H1 (cell line): ENCODE measurements at regions not wholly inside any gene's neighbourhood (a gene's known extent, or its start where the extent isn't known, plus 50 kb on each side); places are given as distances from the start of the nearest gene placed in this dataset.

Source experiments
- CTCF ChIA-PET: fragments of 300-600 bp; sonication (Branson Sonifier 250); formaldehyde crosslinking; loops from one replicate; lab custom pipeline; 2021; ENCODE audit not compliant: partially characterized antibody; lab: Charles Lee
- POLR2A ChIA-PET: fragments of 300-600 bp; sonication (Branson Sonifier 250); formaldehyde crosslinking; loops from one replicate; lab custom pipeline; 2021; ENCODE audit warnings: inconsistent platforms; ENCODE audit not compliant: partially characterized antibody; lab: Charles Lee
- DNase-seq, 2 experiments: peaks; one replicate each; pipeline versions ENCODE4 v3.0.0 to v3.0.0-alpha.2; 2010 to 2022; ENCODE audit warnings: low spot score in 2 of 2, low read depth in 1 of 2, mixed read lengths in 1 of 2
- FAIRE-seq: peaks from 2 replicates; lab custom pipeline; 2011; peaks lifted over from hg19 to GRCh38; lab: Jason Lieb, UNC
- H2AFZ ChIP-seq: 2 replicates; pipeline ENCODE4 v1.8.1; 2012; ENCODE audit warnings: low read length, inconsistent platforms
- H2AK5ac ChIP-seq: 2 replicates; pipeline ENCODE4 v1.6.1; 2013; ENCODE audit warnings: low read depth, low read length
- H2BK120ac ChIP-seq: replicated peaks from 2 replicates; pipeline ENCODE3; 2013; ENCODE audit warnings: low read depth, low read length, inconsistent platforms
- H2BK12ac ChIP-seq: 2 replicates; pipeline ENCODE4 v1.6.1; 2013; ENCODE audit warnings: low read depth, low read length
- H2BK15ac ChIP-seq: 2 replicates; pipeline ENCODE4 v1.6.1; 2013; ENCODE audit warnings: low read length
- H2BK20ac ChIP-seq: 2 replicates; pipeline ENCODE4 v1.6.1; 2013; ENCODE audit warnings: low read length
- H2BK5ac ChIP-seq: 2 replicates; pipeline ENCODE4 v1.6.1; 2013; ENCODE audit warnings: low read depth, low read length
- H3K14ac ChIP-seq: 2 replicates; pipeline ENCODE4 v1.6.1; 2013; ENCODE audit warnings: inconsistent platforms; ENCODE audit not compliant: insufficient read length
- H3K18ac ChIP-seq: 2 replicates; pipeline ENCODE4 v1.6.1; 2013; ENCODE audit warnings: low read length; ENCODE audit errors: extremely low read depth
- H3K23ac ChIP-seq: 2 replicates; pipeline ENCODE4 v1.6.1; 2013; ENCODE audit warnings: inconsistent platforms; ENCODE audit not compliant: insufficient read length
- H3K23me2 ChIP-seq: 2 replicates; pipeline ENCODE4 v1.6.1; 2013; ENCODE audit warnings: low read depth, low read length
- H3K27ac ChIP-seq: 2 replicates; pipeline ENCODE4 v1.6.1; 2011; ENCODE audit warnings: low read depth, low read length, inconsistent platforms
- H3K27me3 ChIP-seq, 4 experiments: replicated peaks in 1 of 4; 1 replicate in 1 of 4; 2 replicates in 3 of 4; pipeline versions ENCODE4 v1.6.1 to v1.8.1; 2011 to 2013; ENCODE audit warnings: low read length in 3 of 4, mild to moderate bottlenecking in 3 of 4, inconsistent platforms in 2 of 4, mixed read lengths in 2 of 4, moderate library complexity in 1 of 4; ENCODE audit not compliant: control insufficient read depth in 3 of 4, insufficient read depth in 3 of 4; ENCODE audit errors: extremely low read depth in 1 of 4
- H3K36me3 ChIP-seq, 4 experiments: 2 replicates each; pipeline versions ENCODE4 v1.6.1 to v1.8.1; 2011 to 2013; ENCODE audit warnings: mild to moderate bottlenecking in 4 of 4, low read length in 3 of 4, moderate library complexity in 2 of 4, control low read depth in 1 of 4, inconsistent platforms in 1 of 4; ENCODE audit not compliant: insufficient read depth in 4 of 4, control insufficient read depth in 2 of 4
- H3K4ac ChIP-seq: replicated peaks from 2 replicates; pipeline ENCODE3; 2013; ENCODE audit warnings: low read length, low read depth, mixed read lengths, inconsistent platforms; ENCODE audit not compliant: insufficient read length
- H3K4me1 ChIP-seq, 4 experiments: replicated peaks in 1 of 4; 1 replicate in 1 of 4; 2 replicates in 3 of 4; pipeline versions ENCODE4 v1.6.1 to v1.8.1; 2011 to 2013; ENCODE audit warnings: low read length in 3 of 4, inconsistent platforms in 2 of 4, mixed read lengths in 1 of 4; ENCODE audit not compliant: insufficient read depth in 4 of 4, control insufficient read depth in 3 of 4
- H3K4me2 ChIP-seq, 2 experiments: 2 replicates each; pipeline versions ENCODE4 v1.6.1 to v1.8.1; 2011 to 2013; ENCODE audit warnings: low read depth in 2 of 2, low read length in 2 of 2, control low read depth in 1 of 2, inconsistent platforms in 1 of 2, mild to moderate bottlenecking in 1 of 2; ENCODE audit not compliant: insufficient read depth in 1 of 2
- H3K4me3 ChIP-seq, 4 experiments: fragments of 200-600, 300-600 bp in 1 of 4; sonication (generic), shearing (Covaris generic), sonication (Bioruptor Twin) in 1 of 4; 2 replicates each; pipeline versions ENCODE4 v1.5.1 to v1.8.1; 2011 to 2016; ENCODE audit warnings: low read length in 4 of 4, low read depth in 3 of 4, control low read depth in 2 of 4, inconsistent platforms in 2 of 4, mild to moderate bottlenecking in 2 of 4, mixed read lengths in 1 of 4, moderate library complexity in 1 of 4; ENCODE audit not compliant: insufficient read depth in 2 of 4; ENCODE audit errors: extremely low read depth in 1 of 4
- H3K56ac ChIP-seq: replicated peaks from 2 replicates; pipeline ENCODE3; 2013; ENCODE audit warnings: low read depth, mild to moderate bottlenecking, mixed read lengths, low read length, inconsistent platforms; ENCODE audit not compliant: insufficient read length
- H3K79me1 ChIP-seq: 2 replicates; pipeline ENCODE4 v1.6.1; 2013; ENCODE audit warnings: low read depth, low read length, control low read depth
- H3K79me2 ChIP-seq, 2 experiments: 2 replicates each; pipeline versions ENCODE4 v1.6.1 to v1.8.1; 2012 to 2013; ENCODE audit warnings: low read length in 2 of 2, mild to moderate bottlenecking in 2 of 2, inconsistent platforms in 1 of 2; ENCODE audit not compliant: insufficient read depth in 2 of 2, control insufficient read depth in 1 of 2
- H3K9ac ChIP-seq, 4 experiments: replicated peaks in 1 of 4; 1 replicate in 1 of 4; 2 replicates in 3 of 4; pipeline versions ENCODE4 v1.6.1 to v1.8.1; 2011 to 2013; ENCODE audit warnings: low read depth in 3 of 4, low read length in 3 of 4, control low read depth in 2 of 4, mild to moderate bottlenecking in 2 of 4, moderate library complexity in 2 of 4, inconsistent platforms in 1 of 4; ENCODE audit errors: extremely low read depth in 1 of 4
- H3K9me3 ChIP-seq, 2 experiments: 2 replicates each; pipeline versions ENCODE4 v1.6.1 to v1.8.1; 2012 to 2013; ENCODE audit warnings: mild to moderate bottlenecking in 2 of 2, moderate library complexity in 2 of 2, control low read depth in 1 of 2, inconsistent platforms in 1 of 2, low read depth in 1 of 2, low read length in 1 of 2, mixed read lengths in 1 of 2; ENCODE audit not compliant: insufficient read depth in 2 of 2
- H4K20me1 ChIP-seq, 2 experiments: replicated peaks in 1 of 2; 2 replicates each; pipeline versions ENCODE3 to v1.8.1; 2011 to 2013; ENCODE audit warnings: inconsistent platforms in 2 of 2, low read length in 2 of 2, mild to moderate bottlenecking in 1 of 2; ENCODE audit not compliant: insufficient read depth in 2 of 2, control insufficient read depth in 1 of 2
- H4K5ac ChIP-seq: 2 replicates; pipeline ENCODE4 v1.6.1; 2013; ENCODE audit warnings: low read length, low read depth, mixed read lengths, inconsistent platforms; ENCODE audit not compliant: insufficient read length
- H4K8ac ChIP-seq: 2 replicates; pipeline ENCODE4 v1.8.0; 2013; ENCODE audit warnings: mild to moderate bottlenecking, moderate library complexity, low read length, inconsistent platforms; ENCODE audit not compliant: insufficient read depth; ENCODE audit errors: extremely low read depth
- H4K91ac ChIP-seq: replicated peaks from 2 replicates; pipeline ENCODE3; 2013; ENCODE audit warnings: low read length, mixed read lengths, inconsistent platforms; ENCODE audit not compliant: insufficient read length
- CBX8 ChIP-seq: fragments of 300-800, 300-1000 bp; sonication (generic); IDR thresholded peaks from 2 replicates; pipeline ENCODE4 v1.7.1; 2016; ENCODE audit warnings: low read depth, low read length, borderline replicate concordance
- CHD1 ChIP-seq: IDR thresholded peaks from 2 replicates; pipeline ENCODE4 v1.6.1; 2012; ENCODE audit warnings: low read depth, low read length, improper control_type of control experiment
- KDM1A ChIP-seq: fragments of 200-600, 300-600 bp; sonication (generic); IDR thresholded peaks from 2 replicates; pipeline ENCODE4 v1.7.1; 2016; ENCODE audit warnings: mild to moderate bottlenecking, low read length, borderline replicate concordance
- KDM5A ChIP-seq: fragments of 200-600 bp; IDR thresholded peaks from 2 replicates; pipeline ENCODE4 v1.7.1; 2012; ENCODE audit warnings: mild to moderate bottlenecking, low read length, inconsistent platforms, mixed read lengths
- TAF1 ChIP-seq: IDR thresholded peaks from 2 replicates; pipeline ENCODE4 v1.6.1; 2011; ENCODE audit warnings: mild to moderate bottlenecking, low read depth, low read length
- WGBS, 2 experiments: shearing (Covaris generic) in 1 of 2; methylation state at CpG; one replicate each; pipeline versions ENCODE4 v1.1.6 to v1.1.7; 2013 to 2015; ENCODE audit warnings: low lambda C conversion rate in 2 of 2, mixed read lengths in 2 of 2, inconsistent platforms in 1 of 2, low coverage in 1 of 2, missing lambda C conversion rate in 1 of 2; ENCODE audit not compliant: insufficient replicate concordance in 2 of 2, insufficient coverage in 1 of 2, insufficient read length in 1 of 2; ENCODE audit errors: extremely low coverage in 1 of 2, missing lambda C conversion rate in 1 of 2; 5-methylcytosine and 5-hydroxymethylcytosine counted together
- TF ChIP-seq, protein P1 (sequence below): IDR thresholded peaks from 2 replicates; pipeline ENCODE4 v1.6.1; 2012; ENCODE audit warnings: inconsistent platforms

DNA sequence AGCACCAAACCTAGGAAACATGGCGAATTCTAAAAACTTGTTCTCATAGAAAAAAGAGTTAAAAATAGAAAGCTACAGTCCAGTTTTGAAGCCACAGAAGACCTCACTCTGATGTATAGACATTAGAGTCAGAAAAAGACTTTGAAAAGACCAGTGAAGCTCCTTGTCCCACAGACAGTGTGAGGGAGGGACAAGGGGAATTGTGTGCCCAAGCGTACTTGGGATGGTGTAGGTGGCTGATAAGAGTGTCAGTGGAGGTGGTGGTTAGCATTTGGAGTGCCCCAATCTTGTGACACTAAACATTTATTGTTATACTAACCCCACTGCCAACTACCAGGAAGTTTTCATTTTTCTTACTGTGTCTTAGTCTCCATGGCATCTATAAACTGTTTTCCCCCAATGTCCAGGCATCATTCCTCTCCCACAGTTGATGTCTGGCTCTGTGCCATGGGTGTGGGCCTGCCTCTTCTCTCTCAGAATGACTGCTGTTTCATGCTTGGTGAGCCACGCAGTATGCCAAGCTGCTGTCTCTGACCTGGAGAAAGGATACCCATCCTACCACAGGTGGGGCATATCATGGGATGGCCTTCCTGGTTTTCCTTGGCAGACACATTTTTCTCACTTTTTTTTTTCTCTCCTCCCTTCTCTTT lies 161.4 kb downstream of the RPIA start:
- Histone ChIP-seq H3K27me3 (no peaks in the 10 kb centered on the region), H3K4me1 (peaks cover 5 to 14% (median 9%) of the 10 kb centered on the region in 4 experiments; a peak in 5 of 7 replicates), H4K5ac (no peak overlapping the region), H2BK12ac (no peak overlapping the region), H3K4ac (no peak overlapping the region), H2BK20ac (no peak overlapping the region), H3K14ac (no peak overlapping the region), H2AFZ (no peak overlapping the region), H3K56ac (no peak overlapping the region), H3K9ac (no peak overlapping the region), H3K18ac (no peak overlapping the region), H2BK5ac (no peak overlapping the region), H3K23me2 (no peaks in the 10 kb centered on the region; the same call in 1 of the 2 replicates), H2AK5ac (no peak overlapping the region), H3K4me2 (no peak overlapping the region), H4K8ac (no peak overlapping the region), H3K27ac (no peak overlapping the region), H3K23ac (no peak overlapping the region), H2BK15ac (no peak overlapping the region), H2BK120ac (no peak overlapping the region), H3K9me3 (no peaks in the 10 kb centered on the region), H4K20me1 (no peaks in the 10 kb centered on the region), H3K79me1 (no peaks in the 10 kb centered on the region), H3K4me3 (no peak overlapping the region), H4K91ac (no peak overlapping the region), H3K79me2 (no peaks in the 10 kb centered on the region), H3K36me3 (no peaks in the 10 kb centered on the region)
- FAIRE-seq (no peak), DNase-seq (no peak)
- CTCF ChIA-PET: interaction anchor here (0.7 kb wide), 1 partner anchor 113 kb away, joined by 4 read pairs; no protein-coding TSS in a partner anchor
- 84% methylated on average over 3 of the region's 3 CpGs; no CpG with 5 or more reads in 1 of the 2 experiments for WGBS, 2 experiments
- POLR2A ChIA-PET: no interaction called here
- TF ChIP-seq, protein P1, sequence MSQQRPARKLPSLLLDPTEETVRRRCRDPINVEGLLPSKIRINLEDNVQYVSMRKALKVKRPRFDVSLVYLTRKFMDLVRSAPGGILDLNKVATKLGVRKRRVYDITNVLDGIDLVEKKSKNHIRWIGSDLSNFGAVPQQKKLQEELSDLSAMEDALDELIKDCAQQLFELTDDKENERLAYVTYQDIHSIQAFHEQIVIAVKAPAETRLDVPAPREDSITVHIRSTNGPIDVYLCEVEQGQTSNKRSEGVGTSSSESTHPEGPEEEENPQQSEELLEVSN: no peak
- TF ChIP-seq KDM1A: no peak
- TF ChIP-seq KDM5A: no peak
- no peak for TF ChIP-seq CBX8
- no peak for TF ChIP-seq TAF1
- no peak for TF ChIP-seq CHD1
